Right cardiac atrium (tissue), 5 donors: ENCODE measurements at regions not wholly inside any gene's neighbourhood (a gene's known extent, or its start where the extent isn't known, plus 50 kb on each side); places are given as distances from the start of the nearest gene placed in this dataset.

Experiments used
- ATAC-seq, 2 donors: fragments of 200-7000 bp; cut with Tn5 transposase; one replicate each; pipeline versions ENCODE4 v1.8.0 to v1.9.1; 2020; ENCODE audit warnings: moderate library complexity in 2 of 2, mild to moderate bottlenecking in 1 of 2
- DNase-seq, 3 donors: peaks; one replicate each; pipeline ENCODE4 v3.0.0-alpha.2; 2020
- H3K27ac ChIP-seq: one replicate; pipeline ENCODE4 v1.5.1; 2013; ENCODE audit warnings: mild to moderate bottlenecking, low read length, control low read depth, moderate library complexity
- H3K27me3 ChIP-seq: one replicate; pipeline ENCODE4 v1.6.1; 2013; ENCODE audit not compliant: control insufficient read depth, insufficient read depth
- H3K4me1 ChIP-seq: one replicate; pipeline ENCODE4 v1.6.1; 2013; ENCODE audit warnings: low read length; ENCODE audit not compliant: control insufficient read depth, insufficient read depth
- H3K4me3 ChIP-seq: one replicate; pipeline ENCODE4 v1.5.1; 2013; ENCODE audit warnings: low read length, control low read depth
- H3K9me3 ChIP-seq: one replicate; pipeline ENCODE4 v1.6.1; 2013; ENCODE audit warnings: low read length; ENCODE audit not compliant: control insufficient read depth
- WGBS: extraction: QIAGEN DNeasy Blood & Tissue Kit; methylation state at CpG from one replicate; pipeline ENCODE4 v1.1.7; 2013; 5-methylcytosine and 5-hydroxymethylcytosine counted together
- intact Hi-C, 4 donors: fragments of 100-400 bp; cut with DNase I; formaldehyde crosslinking; loops; one replicate each; pipeline versions ENCODE4 v1.11.0 to v1.14.0; 2022 to 2023
- donor health status: healthy with polysubstance abuse.
- donor health status: DM: no; HTN: yes; CAD: no.
- donor health status: DM: no; HTN: no; CAD: no.
- donor health status: DM: no; HTN: yes; CAD: no; lungs with severe emphysema.
- donor health status: DM: yes; HTN: yes; CAD: no.

- 51% methylated on average over 2 of the region's 2 CpGs for WGBS
- no peaks in the 10 kb centered on the region for H3K4me1 ChIP-seq
- intact Hi-C loops = loop anchor here in 1 of 4 donors (5.0 kb wide), 1 partner anchor 395 kb away; no protein-coding TSS in a partner anchor
- no peak overlapping the region for H3K4me3 ChIP-seq
- no peaks in the 10 kb centered on the region for H3K27me3 ChIP-seq
- H3K9me3 ChIP-seq = no peaks in the 10 kb centered on the region
- peak in 1 of 3 donors; percentile 16 for DNase-seq
- ATAC-seq = no peak
- H3K27ac ChIP-seq = no peak overlapping the region
These were observed 252.9 kb upstream of the SORCS1 start for GRCh38 chr10:107417446-107417845.

DNA sequence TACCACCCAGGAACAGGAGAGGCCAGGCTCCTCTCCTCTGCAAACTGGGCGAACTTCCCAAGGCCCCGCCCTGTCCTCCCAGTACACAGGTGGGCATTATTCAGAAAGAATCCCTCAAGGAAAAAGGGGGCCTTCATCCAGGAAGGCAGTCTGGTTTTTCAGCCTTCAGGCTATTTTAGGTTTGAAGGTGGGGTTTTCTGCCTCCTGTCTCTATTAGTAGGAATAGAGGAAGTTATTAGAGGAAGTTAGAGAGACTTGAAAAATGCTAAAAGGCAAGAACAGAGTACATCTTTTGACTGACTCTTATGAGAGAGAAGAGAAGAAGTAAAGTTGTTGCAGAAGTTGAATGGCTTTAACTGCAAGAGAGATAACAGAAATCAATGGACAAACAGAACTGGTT is 250.9 kb upstream of the SORCS1 start:
- no peak overlapping the region for H3K27ac ChIP-seq
- no peaks in the 10 kb centered on the region for H3K27me3 ChIP-seq
- H3K9me3 ChIP-seq = no peaks in the 10 kb centered on the region
- ATAC-seq (no peak), DNase-seq (peak in 1 of 3 donors; percentile 28)
- 94% methylated on average over 2 of the region's 2 CpGs for WGBS
- no peaks in the 10 kb centered on the region for H3K4me1 ChIP-seq
- no peak overlapping the region for H3K4me3 ChIP-seq
- intact Hi-C loops = loop anchor here in 1 of 4 donors (5.0 kb wide), 1 partner anchor 397 kb away; no protein-coding TSS in a partner anchor

DNA sequence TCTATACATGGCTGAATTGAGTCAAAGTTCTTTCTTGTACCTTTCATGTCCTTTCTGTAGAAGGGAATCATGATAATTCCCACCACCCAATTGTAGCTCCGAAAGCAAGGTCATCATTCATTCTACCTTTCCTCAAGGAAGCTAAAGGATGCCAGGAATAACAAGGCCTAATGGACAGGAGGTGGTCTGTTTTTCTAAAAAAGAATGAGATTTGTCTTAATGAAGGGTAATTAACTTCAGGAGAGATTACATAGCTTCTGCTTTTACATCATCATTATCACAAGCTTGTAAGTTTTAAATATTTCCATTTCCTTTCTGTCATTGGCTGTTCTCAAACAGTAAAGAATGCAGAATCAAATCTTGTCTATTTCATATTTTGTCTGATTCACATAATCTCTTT is 249.5 kb upstream of the SORCS1 start:
- intact Hi-C loops = no loop called here
- ATAC-seq = no peak
- 78% methylated on average over 1 of the region's 1 CpG for WGBS

DNA sequence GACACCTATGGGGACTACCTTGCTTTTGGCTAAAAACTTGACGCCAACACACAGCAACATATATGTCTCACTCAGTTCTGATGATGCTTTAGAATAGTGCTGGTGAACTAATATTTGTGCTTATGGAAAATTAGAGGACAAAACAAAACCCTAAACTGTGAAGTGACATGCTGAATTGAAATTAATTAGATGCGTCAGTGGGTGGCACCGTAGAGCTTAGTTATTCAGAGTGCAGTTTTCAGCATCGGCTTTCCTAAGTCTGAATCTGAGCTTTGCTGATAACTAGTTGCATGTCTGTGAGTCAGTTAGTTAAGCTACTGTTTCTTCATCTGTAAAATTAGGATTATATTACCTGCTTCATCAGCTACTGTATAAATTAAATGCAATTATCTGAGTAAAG is 245.0 kb upstream of the SORCS1 start:
- 42% methylated on average over 4 of the region's 4 CpGs for WGBS
- H3K4me1 ChIP-seq = no peaks in the 10 kb centered on the region
- peak in 1 of 3 donors; percentile 33 for DNase-seq

More for the DNA sequence above, 249.5 kb upstream of the SORCS1 start:
- H3K27ac ChIP-seq = no peak overlapping the region
- DNase-seq = no peak
- no peaks in the 10 kb centered on the region for H3K27me3 ChIP-seq
- no peaks in the 10 kb centered on the region for H3K4me1 ChIP-seq
- no peaks in the 10 kb centered on the region for H3K9me3 ChIP-seq
- no peak overlapping the region for H3K4me3 ChIP-seq

GRCh38 chr10:107398115-107398514 is 233.6 kb upstream of the SORCS1 start:
- H3K4me1 ChIP-seq = no peaks in the 10 kb centered on the region
- no peak overlapping the region for H3K4me3 ChIP-seq

More for the DNA sequence above, 245.0 kb upstream of the SORCS1 start:
- Histone ChIP-seq H3K27me3 (no peaks in the 10 kb centered on the region), H3K4me3 (no peak overlapping the region), H3K9me3 (no peaks in the 10 kb centered on the region), H3K27ac (no peak overlapping the region)
- intact Hi-C loops = loop anchor here in 3 of 4 donors (5.0 to 10.0 kb wide), 2 partner anchors 405 to 408 kb away; no protein-coding TSS in a partner anchor
- peak in 1 of 2 donors; percentile 48 for ATAC-seq

GRCh38 chr10:107391901-107392300 is 227.4 kb upstream of the SORCS1 start:
- no peaks in the 10 kb centered on the region for H3K9me3 ChIP-seq
- intact Hi-C loops = no loop called here
- H3K4me1 ChIP-seq = no peaks in the 10 kb centered on the region
- DNase-seq = no peak
- WGBS = 73% methylated on average over 4 of the region's 4 CpGs
- ATAC-seq = no peak
- no peak overlapping the region for H3K4me3 ChIP-seq
- no peaks in the 10 kb centered on the region for H3K27me3 ChIP-seq
- H3K27ac ChIP-seq = no peak overlapping the region

More at GRCh38 chr10:107398115-107398514, 233.6 kb upstream of the SORCS1 start:
- H3K27me3 ChIP-seq = no peaks in the 10 kb centered on the region
- DNase-seq = no peak
- intact Hi-C loops = no loop called here
- H3K9me3 ChIP-seq = no peaks in the 10 kb centered on the region
- no peak overlapping the region for H3K27ac ChIP-seq
- ATAC-seq = no peak

DNA sequence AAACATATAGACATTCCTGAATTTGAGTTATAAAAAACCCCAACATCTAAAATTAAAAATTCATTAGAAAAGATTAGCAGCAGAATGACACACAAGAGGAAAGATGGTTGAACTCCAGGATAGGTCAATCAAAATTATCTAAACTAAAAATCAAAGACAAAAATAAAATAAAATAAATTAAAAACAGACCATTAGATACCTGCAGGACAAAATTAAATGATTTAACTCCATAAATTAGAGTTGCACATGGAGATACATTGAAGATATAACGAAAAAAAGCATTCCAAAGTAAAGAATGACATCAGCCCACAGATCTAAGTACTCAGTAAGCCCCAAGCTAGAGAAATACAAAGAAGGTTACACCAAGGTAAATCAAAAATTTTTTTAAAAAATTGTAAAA is 226.1 kb upstream of the SORCS1 start:
- Histone ChIP-seq H3K27me3 (no peaks in the 10 kb centered on the region), H3K9me3 (no peaks in the 10 kb centered on the region), H3K27ac (no peak overlapping the region), H3K4me3 (no peak overlapping the region), H3K4me1 (no peaks in the 10 kb centered on the region)
- no peak for DNase-seq
- WGBS = 72% methylated on average over 1 of the region's 1 CpG
- no peak for ATAC-seq
- intact Hi-C loops = no loop called here

DNA sequence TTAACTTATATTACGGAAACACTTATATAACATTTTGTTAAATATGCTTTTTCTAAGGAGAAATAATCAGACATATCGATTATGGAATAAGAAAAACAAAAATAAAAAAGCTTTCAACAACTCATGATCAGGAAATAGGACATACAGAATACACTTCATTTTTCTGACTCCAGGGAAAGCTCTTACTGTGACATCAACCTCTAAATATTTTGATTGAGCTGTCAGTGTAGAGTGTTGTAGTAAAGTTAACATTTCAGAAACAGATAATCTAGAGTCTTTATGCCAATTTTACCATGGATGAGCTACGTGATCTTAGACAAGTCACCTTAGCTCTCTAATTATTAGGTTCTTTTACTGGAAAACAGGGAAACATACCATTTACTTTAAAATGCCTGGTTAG is 218.9 kb upstream of the SORCS1 start:
- intact Hi-C loops = no loop called here
- DNase-seq (no peak), ATAC-seq (no peak)
- no peaks in the 10 kb centered on the region for H3K27me3 ChIP-seq
- H3K27ac ChIP-seq = no peak overlapping the region
- WGBS = 76% methylated on average over 3 of the region's 3 CpGs
- H3K9me3 ChIP-seq = no peaks in the 10 kb centered on the region
- H3K4me3 ChIP-seq = no peak overlapping the region
- H3K4me1 ChIP-seq = no peaks in the 10 kb centered on the region

GRCh38 chr10:107379601-107380000 is 215.1 kb upstream of the SORCS1 start:
- Histone ChIP-seq H3K9me3 (no peaks in the 10 kb centered on the region), H3K27ac (no peak overlapping the region), H3K4me3 (no peak overlapping the region), H3K4me1 (no peaks in the 10 kb centered on the region), H3K27me3 (no peaks in the 10 kb centered on the region)
- DNase-seq (no peak), ATAC-seq (no peak)
- intact Hi-C loops = no loop called here
- WGBS = 86% methylated on average over 2 of the region's 2 CpGs

DNA sequence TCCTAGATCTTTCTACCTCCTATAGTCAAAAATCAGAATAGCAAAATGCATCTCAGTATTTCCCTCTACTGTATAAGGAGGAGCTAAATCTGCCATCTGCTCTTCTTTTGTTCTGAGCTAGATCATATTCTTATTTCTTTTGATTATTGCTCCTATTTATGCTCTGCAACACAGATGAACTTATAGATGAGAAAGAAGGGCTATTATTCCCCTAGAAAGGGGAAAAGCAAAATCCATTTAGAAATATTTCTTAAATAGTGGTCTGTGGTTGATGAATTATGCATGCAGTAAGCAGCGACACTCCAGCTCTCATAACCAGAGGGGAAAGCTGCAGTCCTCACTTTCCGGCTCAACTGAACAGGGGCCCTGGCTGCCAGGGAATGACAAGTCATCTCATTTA is 207.3 kb upstream of the SORCS1 start:
- Histone ChIP-seq H3K9me3 (no peaks in the 10 kb centered on the region), H3K27me3 (no peaks in the 10 kb centered on the region), H3K4me1 (no peaks in the 10 kb centered on the region), H3K4me3 (no peak overlapping the region), H3K27ac (no peak overlapping the region)
- WGBS = 81% methylated on average over 2 of the region's 2 CpGs
- ATAC-seq (no peak), DNase-seq (no peak)
- intact Hi-C loops = no loop called here

GRCh38 chr10:107364872-107365271 is 200.4 kb upstream of the SORCS1 start:
- Histone ChIP-seq H3K4me1 (no peaks in the 10 kb centered on the region), H3K27ac (no peak overlapping the region), H3K4me3 (no peak overlapping the region), H3K27me3 (no peaks in the 10 kb centered on the region), H3K9me3 (no peaks in the 10 kb centered on the region)
- ATAC-seq (no peak), DNase-seq (no peak)
- intact Hi-C loops = no loop called here
- WGBS = 77% methylated on average over 3 of the region's 3 CpGs

DNA sequence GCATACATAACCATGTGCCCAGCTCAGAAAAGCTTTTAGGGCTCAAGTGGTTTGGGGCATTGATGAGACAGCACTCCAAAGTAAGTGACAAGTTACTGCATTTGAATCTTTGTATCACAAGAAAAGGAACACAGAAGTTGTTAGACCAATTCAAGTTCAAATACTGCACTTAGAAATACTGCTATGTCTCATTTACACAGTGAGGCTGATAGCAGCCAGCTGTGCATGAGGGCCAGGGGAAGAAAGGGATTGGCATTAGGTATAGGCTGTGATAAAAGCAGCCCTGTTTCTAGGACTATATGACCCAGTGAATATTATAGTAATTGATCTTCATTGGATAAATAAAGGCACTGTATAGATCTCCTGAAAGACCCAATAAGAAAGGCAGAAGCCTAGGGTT is 197.8 kb upstream of the SORCS1 start:
- intact Hi-C loops = no loop called here

More for the DNA sequence above, 197.8 kb upstream of the SORCS1 start:
- no peak overlapping the region for H3K27ac ChIP-seq
- no peak overlapping the region for H3K4me3 ChIP-seq
- no peaks in the 10 kb centered on the region for H3K27me3 ChIP-seq
- no peak for DNase-seq
- H3K9me3 ChIP-seq = no peaks in the 10 kb centered on the region
- H3K4me1 ChIP-seq = no peaks in the 10 kb centered on the region
- ATAC-seq = no peak
